ENCODE measurements at regions not wholly inside any gene's neighbourhood (a gene's known extent, or its start where the extent isn't known, plus 50 kb on each side); places are given as distances from the start of the nearest gene placed in this dataset.
"Not testable (repeated sequence)": the region's sequence is repeated elsewhere in the genome, so short reads cannot be mapped to it uniquely, and the experiment has no call there.

- DNase-seq: no peak
Measured at GRCh38 chr7:142523821-142524460, 225.3 kb upstream of the PRSS1 start.

GRCh38 chr7:142522735-142523134, 226.5 kb upstream of the PRSS1 start:
- no peak for DNase-seq

GRCh38 chr7:142520885-142521284, 228.4 kb upstream of the PRSS1 start:
- not testable (repeated sequence) for DNase-seq

- not testable (repeated sequence) for DNase-seq
Measured at GRCh38 chr7:142520455-142520854, 228.8 kb upstream of the PRSS1 start.

- DNase-seq: peak; percentile 26
Measured at GRCh38 chr7:142519079-142520078, 229.9 kb upstream of the PRSS1 start.

- DNase-seq: peak; percentile 33
Measured at GRCh38 chr7:142516038-142516501, 233.2 kb upstream of the PRSS1 start.

GRCh38 chr7:142514716-142515115, 234.6 kb upstream of the PRSS1 start:
- DNase-seq: not testable (repeated sequence)

- DNase-seq: no peak
Measured at GRCh38 chr7:142513178-142513955, 235.9 kb upstream of the PRSS1 start.

- DNase-seq: no peak
Measured at GRCh38 chr7:142511801-142512200, 237.5 kb upstream of the PRSS1 start.

GRCh38 chr7:142511374-142511773, 237.9 kb upstream of the PRSS1 start:
- DNase-seq: no peak

- DNase-seq: not testable (repeated sequence)
Measured at GRCh38 chr7:142509235-142509634, 240.0 kb upstream of the PRSS1 start.

GRCh38 chr7:142508251-142508650, 241.0 kb upstream of the PRSS1 start:
- peak; percentile 47 for DNase-seq

GRCh38 chr7:142507799-142508198, 241.5 kb upstream of the PRSS1 start:
- DNase-seq: no peak

GRCh38 chr7:142507066-142507465, 242.2 kb upstream of the PRSS1 start:
- DNase-seq: peak; percentile 56

- DNase-seq: peak; percentile 64
Measured at GRCh38 chr7:142506601-142507000, 242.7 kb upstream of the PRSS1 start.

- not testable (repeated sequence) for DNase-seq
Measured at GRCh38 chr7:142503949-142504348, 245.3 kb upstream of the PRSS1 start.

GRCh38 chr7:142503036-142503435, 245.2 kb upstream of the PRSS58 start:
- no peak for DNase-seq

- no peak for DNase-seq
Measured at GRCh38 chr7:142501434-142501833, 243.6 kb upstream of the PRSS58 start.

- DNase-seq: no peak
Measured at GRCh38 chr7:142500366-142500765, 242.5 kb upstream of the PRSS58 start.

- no peak for DNase-seq
Measured at GRCh38 chr7:142499635-142500034, 241.8 kb upstream of the PRSS58 start.

GRCh38 chr7:142498364-142498763, 240.5 kb upstream of the PRSS58 start:
- DNase-seq: no peak

- DNase-seq: peak; percentile 28
Measured at GRCh38 chr7:142496545-142496991, 238.7 kb upstream of the PRSS58 start.

- not testable (repeated sequence) for DNase-seq
Measured at GRCh38 chr7:142495879-142496278, 238.0 kb upstream of the PRSS58 start.

Measured in NCI-H2171 (cell line).